OCI-LY1 (cell line): ENCODE measurements at regions not wholly inside any gene's neighbourhood (a gene's known extent, or its start where the extent isn't known, plus 50 kb on each side); places are given as distances from the start of the nearest gene placed in this dataset.

Source experiments
- H2AFZ ChIP-seq: fragments of 200-600 bp; sonication (generic), shearing (Covaris generic); 2 replicates; pipeline ENCODE4 v1.6.0; 2014; ENCODE audit warnings: antibody characterized with exemption, mild to moderate bottlenecking, low read length
- H3F3A ChIP-seq: fragments of 200-600 bp; sonication (generic), shearing (Covaris generic); 2 replicates; pipeline ENCODE4 v1.6.0; 2014; ENCODE audit warnings: mild to moderate bottlenecking, antibody characterized with exemption, low read length, moderate library complexity; ENCODE audit not compliant: insufficient read depth
- H3K27ac ChIP-seq: fragments of 200-600 bp; sonication (generic); 2 replicates; pipeline ENCODE4 v1.5.1; 2014; ENCODE audit warnings: low read length, mixed run types, mild to moderate bottlenecking, low read depth; ENCODE audit not compliant: poor library complexity, severe bottlenecking
- H3K27me3 ChIP-seq: fragments of 200-600 bp; sonication (generic); 2 replicates; pipeline ENCODE4 v1.6.0; 2014; ENCODE audit warnings: antibody characterized with exemption, mild to moderate bottlenecking, low read length, moderate library complexity; ENCODE audit not compliant: insufficient read depth
- H3K36me3 ChIP-seq: fragments of 200-600 bp; sonication (generic); 2 replicates; pipeline ENCODE4 v1.6.1; 2014; ENCODE audit warnings: mild to moderate bottlenecking, antibody characterized with exemption, low read length, moderate library complexity, mixed read lengths; ENCODE audit not compliant: insufficient read depth
- H3K4me1 ChIP-seq: fragments of 200-600 bp; sonication (generic); 2 replicates; pipeline ENCODE4 v1.5.1; 2014; ENCODE audit warnings: mild to moderate bottlenecking, low read length, moderate library complexity; ENCODE audit not compliant: insufficient read depth, severe bottlenecking
- H3K4me2 ChIP-seq: fragments of 200-600 bp; sonication (generic), shearing (Covaris generic); 2 replicates; pipeline ENCODE4 v1.6.1; 2014; ENCODE audit warnings: low read length
- H3K4me3 ChIP-seq: fragments of 200-600 bp; sonication (generic); 2 replicates; pipeline ENCODE4 v1.5.1; 2014; ENCODE audit warnings: low read length, low read depth, mild to moderate bottlenecking, mixed read lengths; ENCODE audit not compliant: poor library complexity, severe bottlenecking
- H3K79me2 ChIP-seq: fragments of 200-600 bp; shearing (Covaris generic); 2 replicates; pipeline ENCODE4 v1.6.1; 2016; ENCODE audit warnings: mixed run types, low read length, mixed read lengths; ENCODE audit not compliant: insufficient read depth
- H3K9ac ChIP-seq: fragments of 200-600 bp; sonication (generic), shearing (Covaris generic); 2 replicates; pipeline ENCODE4 v1.6.1; 2014; ENCODE audit warnings: mild to moderate bottlenecking, low read length, mixed read lengths
- H3K9me2 ChIP-seq: fragments of 200-600 bp; sonication (generic), shearing (Covaris generic); 2 replicates; pipeline ENCODE4 v1.6.1; 2014; ENCODE audit warnings: low read depth, mild to moderate bottlenecking, low read length, mixed read lengths
- H3K9me3 ChIP-seq: fragments of 200-600 bp; shearing (Covaris generic); 2 replicates; pipeline ENCODE4 v1.6.1; 2014; ENCODE audit warnings: low read length, mixed read lengths
- H4K20me1 ChIP-seq: fragments of 200-600 bp; sonication (generic), shearing (Covaris generic); 2 replicates; pipeline ENCODE4 v1.6.0; 2016; ENCODE audit warnings: mild to moderate bottlenecking, low read length; ENCODE audit not compliant: insufficient read depth
- EZH2 ChIP-seq: fragments of 200-600 bp; sonication (generic), shearing (Covaris generic); IDR thresholded peaks from 2 replicates; pipeline ENCODE4 v1.8.0; 2017; ENCODE audit warnings: borderline replicate concordance, mixed run types, mild to moderate bottlenecking, antibody characterized with exemption, low read length, moderate library complexity, mixed read lengths
- TF ChIP-seq, protein P1 (sequence below): fragments of 200-600 bp; sonication (generic), shearing (Covaris generic); IDR thresholded peaks from 2 replicates; pipeline ENCODE4 v1.5.1; 2017; ENCODE audit warnings: mild to moderate bottlenecking, antibody characterized with exemption, low read length, moderate library complexity, mixed read lengths

DNA sequence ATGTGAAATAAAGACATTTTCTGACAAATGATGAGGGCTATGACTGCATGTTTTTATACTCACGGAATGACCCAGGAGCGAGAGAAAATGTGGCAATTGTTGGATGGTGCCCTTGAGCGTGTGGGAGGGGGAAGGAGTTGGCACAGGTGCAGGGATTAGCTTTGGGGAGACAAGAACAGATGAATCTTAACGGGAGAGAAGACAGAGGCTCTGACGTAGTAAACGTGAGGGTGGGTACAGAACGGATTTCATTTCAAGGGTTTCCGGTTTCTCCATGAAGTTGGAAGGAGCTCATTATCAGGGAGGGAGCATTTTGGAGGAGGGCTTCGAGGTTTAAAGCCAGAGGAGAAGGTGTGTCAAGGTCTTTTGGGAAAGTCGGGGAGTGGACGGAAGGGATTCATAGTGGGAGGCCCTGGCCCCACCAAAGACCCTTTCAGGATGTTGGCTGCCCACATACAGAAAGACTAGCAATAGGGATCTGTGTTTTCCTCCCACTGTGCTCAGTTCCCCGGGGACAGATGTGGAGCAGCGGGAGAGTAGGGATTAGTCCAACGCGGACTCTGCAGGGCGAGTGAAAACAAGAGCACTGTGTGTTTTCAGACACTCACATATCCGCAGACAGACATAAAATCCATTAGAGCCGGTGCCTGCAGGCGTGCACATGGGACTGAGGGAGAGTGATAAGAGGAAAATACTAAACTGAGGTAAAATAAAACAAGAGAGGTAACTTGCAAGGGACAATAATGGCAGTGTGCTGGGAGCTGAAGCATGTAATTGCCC is 584.1 kb downstream of the AJAP1 start:
- H3K27me3 ChIP-seq, result no peaks in the 10 kb centered on the region
- H3F3A ChIP-seq, result no peaks in the 10 kb centered on the region
- H3K9me2 ChIP-seq, result no peaks in the 10 kb centered on the region
- H3K9ac ChIP-seq, result no peak overlapping the region
- H3K4me1 ChIP-seq, result no peaks in the 10 kb centered on the region
- no peak overlapping the region for H3K27ac ChIP-seq
- H4K20me1 ChIP-seq, result no peaks in the 10 kb centered on the region
- no peaks in the 10 kb centered on the region for H3K36me3 ChIP-seq
- no peaks in the 10 kb centered on the region for H3K9me3 ChIP-seq
- H2AFZ ChIP-seq, result no peak overlapping the region
- H3K79me2 ChIP-seq, result no peaks in the 10 kb centered on the region
- TF ChIP-seq, protein P1, sequence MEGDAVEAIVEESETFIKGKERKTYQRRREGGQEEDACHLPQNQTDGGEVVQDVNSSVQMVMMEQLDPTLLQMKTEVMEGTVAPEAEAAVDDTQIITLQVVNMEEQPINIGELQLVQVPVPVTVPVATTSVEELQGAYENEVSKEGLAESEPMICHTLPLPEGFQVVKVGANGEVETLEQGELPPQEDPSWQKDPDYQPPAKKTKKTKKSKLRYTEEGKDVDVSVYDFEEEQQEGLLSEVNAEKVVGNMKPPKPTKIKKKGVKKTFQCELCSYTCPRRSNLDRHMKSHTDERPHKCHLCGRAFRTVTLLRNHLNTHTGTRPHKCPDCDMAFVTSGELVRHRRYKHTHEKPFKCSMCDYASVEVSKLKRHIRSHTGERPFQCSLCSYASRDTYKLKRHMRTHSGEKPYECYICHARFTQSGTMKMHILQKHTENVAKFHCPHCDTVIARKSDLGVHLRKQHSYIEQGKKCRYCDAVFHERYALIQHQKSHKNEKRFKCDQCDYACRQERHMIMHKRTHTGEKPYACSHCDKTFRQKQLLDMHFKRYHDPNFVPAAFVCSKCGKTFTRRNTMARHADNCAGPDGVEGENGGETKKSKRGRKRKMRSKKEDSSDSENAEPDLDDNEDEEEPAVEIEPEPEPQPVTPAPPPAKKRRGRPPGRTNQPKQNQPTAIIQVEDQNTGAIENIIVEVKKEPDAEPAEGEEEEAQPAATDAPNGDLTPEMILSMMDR, result no peak
- TF ChIP-seq EZH2, result no peak
- no peak overlapping the region for H3K4me3 ChIP-seq
- no peak overlapping the region for H3K4me2 ChIP-seq

DNA sequence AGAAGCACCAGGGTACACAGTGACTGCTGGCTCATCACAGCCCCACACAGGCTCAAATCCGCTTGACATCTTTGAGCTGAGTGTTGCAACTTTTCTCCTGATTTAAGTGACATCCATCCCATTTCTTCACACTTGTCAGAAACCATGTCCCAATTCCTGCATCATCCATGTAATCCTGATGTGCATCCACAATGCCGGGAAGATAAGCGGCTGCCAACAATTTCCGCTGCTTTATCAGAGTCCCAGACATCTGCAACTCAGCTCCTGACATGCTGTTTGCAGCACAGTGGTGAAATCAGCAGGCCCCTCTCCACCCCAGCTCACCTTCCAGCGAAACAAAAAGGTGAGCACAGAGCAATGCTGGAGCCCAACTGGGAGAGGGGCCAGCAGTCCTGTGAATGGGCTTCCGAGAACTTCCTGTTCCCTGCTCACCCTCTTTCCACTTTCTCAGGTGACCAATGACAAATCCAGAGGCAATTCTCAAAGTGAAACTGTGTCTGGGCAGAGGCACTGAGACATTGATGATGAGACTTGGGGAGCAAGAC is 581.0 kb downstream of the AJAP1 start:
- Histone ChIP-seq H4K20me1 (no peaks in the 10 kb centered on the region), H3K79me2 (no peaks in the 10 kb centered on the region), H3K9me2 (no peaks in the 10 kb centered on the region), H3K36me3 (no peaks in the 10 kb centered on the region), H3K27me3 (no peaks in the 10 kb centered on the region), H3K4me3 (no peak overlapping the region), H3F3A (no peaks in the 10 kb centered on the region), H3K9ac (no peak overlapping the region), H3K4me1 (no peaks in the 10 kb centered on the region), H3K27ac (no peak overlapping the region), H2AFZ (no peak overlapping the region), H3K9me3 (0 out of 2 replicates have a peak, but pooled peaks cover 6% of the 10 kb centered on the region), H3K4me2 (no peak overlapping the region)
- no peak for TF ChIP-seq EZH2
- TF ChIP-seq, protein P1, result no peak

DNA sequence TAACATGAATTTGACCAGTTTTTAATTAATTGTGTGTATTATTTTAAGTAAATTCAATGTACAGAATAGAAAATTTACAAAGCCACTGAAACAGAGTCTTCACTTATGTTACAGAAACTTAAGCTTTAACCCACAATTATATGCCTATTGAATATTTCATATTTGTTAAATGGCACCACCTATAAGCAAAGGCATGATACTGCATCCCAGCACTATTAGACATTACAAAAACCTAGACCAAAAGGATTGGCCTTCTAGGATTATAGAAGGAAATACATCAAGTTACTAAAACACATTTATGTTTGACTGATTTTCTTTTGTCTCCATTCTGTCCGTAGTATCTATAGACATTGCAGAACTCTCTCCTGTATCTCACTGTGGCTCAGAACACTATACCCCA is 578.1 kb downstream of the AJAP1 start:
- no peaks in the 10 kb centered on the region for H3K79me2 ChIP-seq
- H3K9ac ChIP-seq, result no peak overlapping the region
- no peaks in the 10 kb centered on the region for H3K36me3 ChIP-seq
- no peak overlapping the region for H3K27ac ChIP-seq
- H3K27me3 ChIP-seq, result no peaks in the 10 kb centered on the region
- no peak overlapping the region for H3K4me2 ChIP-seq
- no peak overlapping the region for H2AFZ ChIP-seq
- TF ChIP-seq, protein P1, result no peak
- no peak for TF ChIP-seq EZH2
- no peaks in the 10 kb centered on the region for H3K4me1 ChIP-seq
- no peaks in the 10 kb centered on the region for H4K20me1 ChIP-seq
- no peaks in the 10 kb centered on the region for H3K9me2 ChIP-seq
- H3K9me3 ChIP-seq, result 0 out of 2 replicates have a peak, but pooled peaks cover 6% of the 10 kb centered on the region
- no peak overlapping the region for H3K4me3 ChIP-seq
- H3F3A ChIP-seq, result no peaks in the 10 kb centered on the region
